GM18873 (cell line): ENCODE measurements at regions not wholly inside any gene's neighbourhood (a gene's known extent, or its start where the extent isn't known, plus 50 kb on each side); places are given as distances from the start of the nearest gene placed in this dataset.
"Not testable (repeated sequence)": the region's sequence is repeated elsewhere in the genome, so short reads cannot be mapped to it uniquely, and the experiment has no call there.

Experiments
- ATAC-seq: cut with Tn5 transposase; IDR thresholded peaks from one replicate; pipeline ENCODE4 v1.9.1; 2021; ENCODE audit warnings: mild to moderate bottlenecking, moderate library complexity, moderate number of reproducible peaks; ENCODE audit not compliant: unreplicated experiment, low FRiP score

- no peak for ATAC-seq
Measured at GRCh38 chr12:75634244-75635222, 123.1 kb upstream of the KRR1 start.

GRCh38 chr12:75633789-75634188, 122.4 kb upstream of the KRR1 start:
- no peak for ATAC-seq

DNA sequence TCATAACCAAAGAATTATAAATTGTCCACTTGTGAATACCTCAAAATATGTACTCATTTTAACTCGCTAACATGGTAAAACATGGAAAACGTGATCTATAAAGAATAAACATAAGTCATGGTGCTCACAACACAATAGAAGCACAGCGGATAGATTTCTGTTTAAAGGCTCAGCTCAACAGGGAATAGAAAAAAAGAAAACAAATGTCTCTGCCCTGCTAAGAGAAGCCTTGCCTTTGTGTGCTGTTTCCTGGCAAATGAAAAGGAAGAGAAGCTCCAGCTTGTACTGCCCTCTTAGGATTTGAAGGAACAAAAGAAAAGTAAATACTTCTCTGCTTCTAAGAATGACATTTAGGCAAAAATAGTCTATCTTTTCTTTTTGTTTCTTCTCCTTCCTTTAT, 121.0 kb upstream of the KRR1 start:
- ATAC-seq, result no peak

- ATAC-seq, result no peak
Measured at GRCh38 chr12:75631831-75632230, 120.4 kb upstream of the KRR1 start.

DNA sequence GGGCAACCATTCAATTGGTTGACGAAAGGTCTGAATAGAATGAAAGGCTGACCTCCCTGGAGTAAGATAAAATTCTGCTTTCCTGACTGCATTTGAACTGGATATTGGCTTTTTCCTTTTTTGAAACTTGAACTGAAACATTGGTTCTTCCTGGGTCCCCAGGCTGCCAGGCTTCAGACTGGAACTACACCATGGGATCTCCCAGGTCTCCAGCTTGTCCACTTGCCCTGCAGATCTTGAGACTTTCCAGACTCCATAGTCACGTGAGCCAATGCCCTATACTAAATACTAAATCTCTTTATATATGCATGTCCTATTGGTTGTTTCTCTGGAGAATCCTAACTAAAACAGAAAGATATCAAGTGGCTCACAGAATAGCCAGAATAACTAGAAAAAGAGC, 118.7 kb upstream of the KRR1 start:
- no peak for ATAC-seq

DNA sequence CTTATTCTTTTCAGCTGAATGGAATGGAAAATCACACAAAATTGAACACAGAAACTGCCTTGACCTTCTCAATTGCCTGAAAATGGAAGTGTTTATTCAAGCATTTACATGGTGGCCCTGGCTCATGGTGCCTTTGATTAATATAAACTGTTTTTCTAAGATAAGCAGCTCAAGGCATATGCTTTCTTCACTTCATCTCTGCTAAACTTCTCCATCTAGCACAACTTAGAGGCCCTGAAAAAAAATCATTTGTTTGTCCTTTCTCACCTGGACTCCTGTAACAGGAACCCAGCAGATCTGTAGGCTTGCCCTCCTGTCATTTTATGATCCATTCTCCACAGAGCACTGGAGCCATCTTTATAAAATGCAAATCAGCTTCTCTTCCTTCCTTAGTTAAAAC, 117.5 kb upstream of the KRR1 start:
- ATAC-seq, result no peak

- no peak for ATAC-seq
Measured at GRCh38 chr12:75628511-75628910, 117.1 kb upstream of the KRR1 start.

GRCh38 chr12:75623631-75624154, 112.3 kb upstream of the KRR1 start:
- ATAC-seq, result no peak

DNA sequence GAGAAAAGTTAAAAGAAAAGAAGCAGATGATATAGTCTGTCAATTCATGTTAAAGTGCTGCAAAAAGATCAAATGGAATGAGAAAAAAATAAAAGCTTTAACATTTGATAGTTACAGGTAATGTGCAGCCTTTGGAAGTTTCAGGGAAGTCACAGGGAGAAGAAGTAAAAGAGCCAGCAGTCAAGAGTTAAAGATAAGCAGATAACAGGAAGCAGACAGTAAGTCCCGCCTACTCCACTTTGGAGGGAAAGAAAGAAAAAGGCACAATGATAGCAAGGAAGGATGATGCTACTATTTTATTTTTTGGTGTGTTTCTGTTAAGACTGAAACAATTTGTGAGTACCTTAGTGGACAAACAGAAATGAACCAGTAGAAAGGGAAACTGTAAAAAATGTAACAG, 111.1 kb upstream of the KRR1 start:
- ATAC-seq, result no peak

DNA sequence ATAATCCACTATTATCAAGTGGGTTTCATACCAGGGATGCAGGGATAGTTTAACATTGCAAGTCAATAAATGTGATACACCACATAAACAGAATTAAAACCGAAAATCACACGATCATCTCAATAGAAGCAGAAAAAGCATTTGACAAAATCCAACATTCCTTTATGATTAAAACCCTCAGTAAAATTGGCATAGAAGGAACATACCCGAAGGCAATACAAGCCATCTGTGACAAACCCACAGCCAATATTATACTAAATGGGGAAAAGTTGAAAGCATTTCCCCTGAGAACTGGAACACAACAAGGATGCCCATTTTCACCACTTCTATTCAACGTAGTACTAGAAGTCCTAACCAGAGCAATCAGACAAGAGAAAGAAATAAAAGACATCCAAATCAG, 103.0 kb upstream of the KRR1 start:
- not testable (repeated sequence) for ATAC-seq

DNA sequence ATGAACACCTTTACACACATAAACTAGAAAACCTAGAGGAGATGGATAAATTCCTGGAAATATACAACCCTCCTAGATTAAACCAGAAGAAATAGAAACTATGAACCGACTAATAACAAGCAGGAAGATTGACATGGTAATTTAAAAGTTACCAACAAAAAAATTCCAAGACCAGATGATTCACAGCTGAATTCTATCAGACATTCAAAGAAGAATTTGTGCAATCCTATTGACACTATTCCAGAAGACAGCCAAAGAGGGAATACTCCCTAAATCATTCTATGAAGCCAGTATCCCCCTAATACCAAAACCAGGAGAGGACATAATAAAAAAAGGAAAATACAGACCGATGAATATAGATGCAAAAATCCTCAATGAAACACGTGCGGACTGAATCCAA, 102.6 kb upstream of the KRR1 start:
- no peak for ATAC-seq

GRCh38 chr12:75611041-75611440, 99.6 kb upstream of the KRR1 start:
- no peak for ATAC-seq

- no peak for ATAC-seq
Measured at GRCh38 chr12:75606956-75607355, 95.5 kb upstream of the KRR1 start.

DNA sequence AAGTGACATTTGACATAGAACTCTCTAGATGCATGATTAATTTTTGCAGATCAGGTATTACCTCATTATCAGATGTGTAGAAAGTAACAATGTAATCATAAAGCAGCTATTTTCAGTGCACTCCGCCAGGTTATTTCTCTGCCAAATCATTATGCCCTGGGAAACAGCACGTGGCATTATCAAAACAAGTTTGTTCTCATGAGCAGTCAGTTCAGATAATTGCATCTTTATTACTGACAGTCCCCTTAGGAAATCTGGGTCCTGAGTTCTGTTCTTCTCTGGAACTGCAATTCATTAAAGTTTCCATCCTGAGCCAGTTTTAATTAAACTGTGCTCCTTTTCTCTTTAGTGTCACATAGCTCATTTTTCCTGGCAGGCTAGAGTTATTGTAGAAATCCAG, 94.7 kb upstream of the KRR1 start:
- no peak for ATAC-seq

GRCh38 chr12:75603475-75603874, 92.1 kb upstream of the KRR1 start:
- no peak for ATAC-seq

DNA sequence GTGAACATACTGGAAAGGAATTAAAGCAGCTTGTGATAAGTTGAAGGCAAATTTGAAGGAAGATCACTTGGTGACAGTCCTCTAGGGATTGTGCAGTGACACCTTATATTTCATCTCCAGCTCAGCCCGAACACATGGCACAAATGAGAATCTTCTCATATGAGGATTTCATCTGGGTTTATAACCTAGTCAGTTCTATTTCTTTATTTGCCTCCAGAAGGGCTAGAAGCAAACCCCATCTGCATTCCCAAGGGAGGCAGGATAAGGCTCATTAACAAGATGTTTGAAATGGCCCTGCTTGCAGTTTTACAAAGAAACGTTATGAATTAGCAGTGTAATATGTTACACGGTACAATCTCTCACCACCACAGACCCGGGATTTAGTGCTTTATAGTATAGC, 90.7 kb upstream of the KRR1 start:
- ATAC-seq, result no peak

DNA sequence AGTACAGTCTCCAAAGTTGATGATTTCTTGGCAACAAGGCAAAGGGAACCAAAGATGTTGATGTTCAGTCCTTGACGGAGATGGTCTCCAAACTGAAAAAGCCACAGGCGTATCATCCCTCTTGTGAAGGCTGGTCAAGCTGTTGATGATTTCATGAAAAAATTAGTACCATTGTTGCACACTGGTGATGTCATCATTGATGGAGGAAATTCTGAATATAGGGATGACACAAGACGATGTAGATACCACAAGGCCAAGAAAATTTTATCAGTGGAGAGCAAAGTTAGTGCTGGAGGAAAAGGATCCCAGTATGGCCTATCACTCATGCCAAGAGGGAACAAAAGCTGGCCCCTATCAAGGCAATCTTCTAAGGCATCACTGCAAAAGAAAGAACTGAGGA, 88.7 kb upstream of the KRR1 start:
- no peak for ATAC-seq

DNA sequence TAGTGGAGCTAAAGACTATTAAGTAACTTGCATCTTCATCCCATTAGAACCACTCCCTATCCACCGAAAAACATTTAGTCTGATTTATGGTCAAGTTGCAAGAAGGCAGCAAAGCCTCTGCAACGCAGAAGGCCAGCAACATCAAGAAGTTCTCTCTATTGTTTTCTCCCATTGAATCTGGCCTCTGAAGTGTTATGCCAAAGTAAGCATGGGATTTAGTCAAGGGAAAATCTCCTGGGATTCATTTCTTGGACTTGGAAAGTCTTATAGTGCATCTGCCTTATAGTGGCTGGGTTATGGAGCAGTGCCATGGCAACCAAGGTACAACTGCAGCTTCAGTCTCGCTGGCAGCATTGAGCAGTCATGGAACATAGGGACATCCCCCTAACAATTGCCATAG, 87.7 kb upstream of the KRR1 start:
- no peak for ATAC-seq

DNA sequence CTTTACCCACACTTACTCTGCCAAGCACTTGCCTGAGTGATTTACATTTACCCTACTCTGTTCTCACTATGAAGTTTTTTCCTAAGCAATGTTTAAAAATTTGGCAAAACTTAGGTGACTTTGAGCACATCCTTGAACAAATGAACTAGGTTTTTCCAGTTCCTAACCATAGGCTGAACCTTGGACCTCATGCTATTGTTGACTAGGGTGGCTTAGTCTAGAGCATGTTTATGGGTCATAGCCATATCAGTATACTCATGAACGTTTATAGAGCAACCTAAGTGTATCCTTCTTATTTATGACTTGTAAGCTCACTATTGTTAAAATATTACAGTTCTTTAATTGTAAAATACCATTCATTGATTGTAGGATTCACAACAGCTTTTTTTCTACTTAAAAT, 85.0 kb upstream of the KRR1 start:
- no peak for ATAC-seq

DNA sequence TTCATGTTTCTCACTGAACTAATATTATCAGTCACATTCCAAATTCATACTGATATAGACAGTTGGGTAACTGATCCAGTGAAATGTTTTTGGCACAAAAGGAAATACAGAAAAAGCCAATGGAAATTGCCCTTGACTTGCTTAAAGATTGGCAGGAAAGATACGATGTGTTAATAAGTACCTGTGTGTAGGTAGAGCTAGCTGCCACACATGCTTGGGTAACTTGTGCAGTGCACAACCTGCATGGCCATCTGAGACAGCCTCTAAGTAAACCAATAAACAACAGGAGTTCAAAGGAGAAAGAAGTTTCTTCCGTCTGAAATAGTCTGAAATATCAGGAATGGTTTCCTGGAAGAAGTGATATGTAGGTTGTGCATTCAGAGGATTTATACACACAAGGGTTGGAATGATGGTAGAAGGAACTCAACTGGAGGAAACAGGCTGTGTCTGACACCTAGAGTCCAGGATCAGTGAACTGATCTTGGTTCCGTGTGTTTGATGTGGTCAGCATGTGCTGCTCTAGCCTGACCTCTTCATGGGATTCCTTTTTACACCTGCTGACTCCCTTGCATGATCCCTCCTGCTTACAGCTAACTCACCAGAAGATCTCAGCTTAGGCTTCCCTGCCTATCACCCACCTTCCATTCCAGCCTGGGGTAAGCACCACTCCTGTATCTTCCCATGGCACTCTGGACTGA, 81.4 kb upstream of the KRR1 start:
- no peak for ATAC-seq

DNA sequence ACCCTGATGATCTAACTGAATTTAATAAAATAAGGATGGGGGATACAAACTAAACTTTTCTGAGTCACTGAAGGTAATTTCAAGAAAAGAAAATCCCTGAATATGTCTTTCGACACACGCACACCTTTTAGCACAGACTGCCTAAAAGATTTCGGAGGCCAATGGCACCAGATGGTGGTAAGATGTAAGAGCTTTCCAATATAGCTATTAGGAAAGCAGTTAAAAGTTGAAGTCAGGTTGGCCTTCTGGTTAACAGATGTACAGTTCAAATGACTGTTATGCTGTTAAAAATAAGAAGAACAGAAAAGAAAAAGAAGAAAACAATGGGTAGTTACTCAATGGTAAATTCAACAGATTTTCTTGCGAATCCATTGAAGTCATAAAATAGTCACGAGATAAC, 80.7 kb upstream of the KRR1 start:
- no peak for ATAC-seq

DNA sequence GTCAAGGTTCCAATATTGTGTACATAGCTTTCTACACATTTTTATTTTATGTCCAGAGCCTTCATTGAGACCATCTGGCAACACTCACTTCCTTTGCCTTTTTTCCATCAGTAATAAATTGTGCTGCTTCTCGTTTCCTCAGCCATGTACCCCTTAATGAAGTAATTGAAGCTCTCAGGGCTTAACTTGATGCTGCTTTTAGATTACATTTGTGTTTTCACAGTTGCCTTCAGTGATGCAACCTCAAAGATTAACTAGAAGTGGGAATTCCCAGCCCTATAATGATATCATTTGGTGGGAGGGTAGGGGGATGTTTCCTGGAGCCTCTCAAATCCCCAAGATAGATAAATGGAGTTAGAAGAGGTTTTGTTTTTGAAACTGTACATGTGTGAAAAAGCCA, 80.2 kb upstream of the KRR1 start:
- ATAC-seq, result no peak
